ENCODE measurements at regions not wholly inside any gene's neighbourhood (a gene's known extent, or its start where the extent isn't known, plus 50 kb on each side); places are given as distances from the start of the nearest gene placed in this dataset.
A peak's percentile ranks its signal among the peaks of the same experiment; 100 is the strongest.
"Not testable (repeated sequence)": the region's sequence is repeated elsewhere in the genome, so short reads cannot be mapped to it uniquely, and the experiment has no call there.

- not testable (repeated sequence) for DNase-seq (ENCODE audit: low spot score)
Observed at GRCh38 chr11:122401581-122401980, 253.9 kb upstream of the UBASH3B start.

GRCh38 chr11:122399375-122399774, 256.1 kb upstream of the UBASH3B start:
- DNase-seq (ENCODE audit: low spot score): no peak

- DNase-seq (ENCODE audit: low spot score): no peak
Observed at GRCh38 chr11:122398851-122399250, 256.7 kb upstream of the UBASH3B start.

GRCh38 chr11:122398167-122398566, 257.4 kb upstream of the UBASH3B start:
- no peak for DNase-seq (ENCODE audit: low spot score)

- no peak for DNase-seq (ENCODE audit: low spot score)
Observed at GRCh38 chr11:122395282-122395681, 260.2 kb upstream of the UBASH3B start.

GRCh38 chr11:122394313-122394712, 261.2 kb upstream of the UBASH3B start:
- no peak for DNase-seq (ENCODE audit: low spot score)

GRCh38 chr11:122393209-122393860, 262.2 kb upstream of the UBASH3B start:
- no peak for DNase-seq (ENCODE audit: low spot score)

GRCh38 chr11:122392508-122392907, 263.0 kb upstream of the UBASH3B start:
- DNase-seq (ENCODE audit: low spot score): no peak

GRCh38 chr11:122391049-122391448, 264.5 kb upstream of the UBASH3B start:
- no peak for DNase-seq (ENCODE audit: low spot score)

- no peak for DNase-seq (ENCODE audit: low spot score)
Observed at GRCh38 chr11:122383186-122383585, 267.2 kb upstream of the BLID start.

GRCh38 chr11:122375687-122376399, 259.8 kb upstream of the BLID start:
- peak; percentile 55 for DNase-seq (ENCODE audit: low spot score)

GRCh38 chr11:122368796-122369195, 252.8 kb upstream of the BLID start:
- DNase-seq (ENCODE audit: low spot score): no peak

- DNase-seq (ENCODE audit: low spot score): peak; percentile 53
Observed at GRCh38 chr11:122367809-122368231, 251.8 kb upstream of the BLID start.

- DNase-seq (ENCODE audit: low spot score): no peak
Observed at GRCh38 chr11:122365610-122366360, 249.8 kb upstream of the BLID start.

- DNase-seq (ENCODE audit: low spot score): no peak
Observed at GRCh38 chr11:122363296-122363695, 247.3 kb upstream of the BLID start.

GRCh38 chr11:122362381-122362780, 246.4 kb upstream of the BLID start:
- no peak for DNase-seq (ENCODE audit: low spot score)

GRCh38 chr11:122360875-122361274, 244.9 kb upstream of the BLID start:
- no peak for DNase-seq (ENCODE audit: low spot score)

- no peak for DNase-seq (ENCODE audit: low spot score)
Observed at GRCh38 chr11:122359081-122359571, 243.1 kb upstream of the BLID start.

GRCh38 chr11:122358292-122358691, 242.3 kb upstream of the BLID start:
- no peak for DNase-seq (ENCODE audit: low spot score)

GRCh38 chr11:122355968-122356367, 240.0 kb upstream of the BLID start:
- DNase-seq (ENCODE audit: low spot score): no peak

GRCh38 chr11:122354025-122354697, 238.1 kb upstream of the BLID start:
- no peak for DNase-seq (ENCODE audit: low spot score)

GRCh38 chr11:122353561-122353960, 237.5 kb upstream of the BLID start:
- DNase-seq (ENCODE audit: low spot score): no peak

Measured in H4 (cell line).